OCI-LY7 (cell line): ENCODE measurements at regions not wholly inside any gene's neighbourhood (a gene's known extent, or its start where the extent isn't known, plus 50 kb on each side); places are given as distances from the start of the nearest gene placed in this dataset.

Experiments used
- BruUV-seq: library from RNA; stranded (reverse); fragments of 400-500 nt; replicated peaks from 2 replicates; lab custom pipeline; 2021; lab: Mats Ljungman, UMichigan
- CTCF ChIA-PET: fragments of 300-600 bp; sonication (Branson Sonifier 250); formaldehyde crosslinking; loops from one replicate; lab custom pipeline; 2022; ENCODE audit warnings: antibody characterized with exemption; ENCODE audit not compliant: unreplicated experiment; lab: Charles Lee
- POLR2A ChIA-PET: fragments of 300-600 bp; sonication (Branson Sonifier 250); formaldehyde crosslinking; loops from one replicate; lab custom pipeline; 2022; ENCODE audit warnings: antibody characterized with exemption; lab: Charles Lee
- DNase-seq: peaks from one replicate; pipeline ENCODE4 v3.0.0-alpha.2; 2015; ENCODE audit warnings: low spot score
- H2AFZ ChIP-seq: fragments of 200-600 bp; sonication (generic), shearing (Covaris generic); 2 replicates; pipeline ENCODE4 v1.6.1; 2014; ENCODE audit warnings: mild to moderate bottlenecking, antibody characterized with exemption, low read length, moderate library complexity
- H3K27ac ChIP-seq: fragments of 200-600 bp; sonication (generic); 2 replicates; pipeline ENCODE4 v1.5.1; 2014; ENCODE audit warnings: mixed run types, low read depth, mild to moderate bottlenecking, moderate library complexity, low read length, inconsistent platforms; ENCODE audit not compliant: poor library complexity, severe bottlenecking
- H3K36me3 ChIP-seq: fragments of 200-600 bp; sonication (generic); 2 replicates; pipeline ENCODE4 v1.6.1; 2014; ENCODE audit warnings: mild to moderate bottlenecking, antibody characterized with exemption, low read length, moderate library complexity, mixed read lengths; ENCODE audit not compliant: insufficient read depth
- H3K4me1 ChIP-seq: fragments of 200-600 bp; sonication (generic); 2 replicates; pipeline ENCODE4 v1.5.1; 2014; ENCODE audit warnings: mild to moderate bottlenecking, low read length; ENCODE audit not compliant: insufficient read depth, poor library complexity, severe bottlenecking
- H3K4me2 ChIP-seq: fragments of 200-600 bp; sonication (generic); 2 replicates; pipeline ENCODE4 v1.6.1; 2014; ENCODE audit warnings: mild to moderate bottlenecking, low read length
- H3K4me3 ChIP-seq: fragments of 200-600 bp; sonication (generic); 2 replicates; pipeline ENCODE4 v1.5.1; 2014; ENCODE audit warnings: mild to moderate bottlenecking, low read depth, low read length; ENCODE audit not compliant: poor library complexity, severe bottlenecking
- H3K79me2 ChIP-seq: fragments of 200-600 bp; sonication (generic); 2 replicates; pipeline ENCODE4 v1.6.1; 2016; ENCODE audit warnings: low read depth, mild to moderate bottlenecking, low read length, moderate library complexity, mixed read lengths; ENCODE audit not compliant: insufficient read depth
- H3K9me2 ChIP-seq: fragments of 200-600 bp; sonication (generic); 2 replicates; pipeline ENCODE4 v1.6.1; 2016; ENCODE audit warnings: mild to moderate bottlenecking, low read length, mixed read lengths; ENCODE audit not compliant: insufficient read depth
- H3K9me3 ChIP-seq: fragments of 200-600 bp; sonication (generic); 2 replicates; pipeline ENCODE4 v1.6.1; 2014; ENCODE audit warnings: mild to moderate bottlenecking, mixed run types, low read length, mixed read lengths
- H4K20me1 ChIP-seq: fragments of 200-600 bp; sonication (generic); 2 replicates; pipeline ENCODE4 v1.6.1; 2014; ENCODE audit warnings: mild to moderate bottlenecking, antibody characterized with exemption, low read length, moderate library complexity, mixed read lengths; ENCODE audit not compliant: insufficient read depth
- CTCF ChIP-seq: fragments of 200-600 bp; sonication (generic); conservative IDR thresholded peaks from 2 replicates; pipeline ENCODE4 v1.5.1; 2014; ENCODE audit warnings: mild to moderate bottlenecking, antibody characterized with exemption, low read length, moderate library complexity, mixed read lengths
- EZH2phosphoT487 ChIP-seq: fragments of 200-600 bp; sonication (generic); IDR thresholded peaks from 2 replicates; pipeline ENCODE4 v1.6.1; 2018; ENCODE audit warnings: low read depth, borderline replicate concordance, mild to moderate bottlenecking, mixed run types, antibody characterized with exemption, low read length, moderate library complexity, mixed read lengths
- intact Hi-C: fragments of 100-400 bp; cut with micrococcal nuclease; formaldehyde crosslinking; loops from one replicate; pipeline ENCODE4 v1.10.0; 2022; ENCODE audit not compliant: unreplicated experiment

DNA sequence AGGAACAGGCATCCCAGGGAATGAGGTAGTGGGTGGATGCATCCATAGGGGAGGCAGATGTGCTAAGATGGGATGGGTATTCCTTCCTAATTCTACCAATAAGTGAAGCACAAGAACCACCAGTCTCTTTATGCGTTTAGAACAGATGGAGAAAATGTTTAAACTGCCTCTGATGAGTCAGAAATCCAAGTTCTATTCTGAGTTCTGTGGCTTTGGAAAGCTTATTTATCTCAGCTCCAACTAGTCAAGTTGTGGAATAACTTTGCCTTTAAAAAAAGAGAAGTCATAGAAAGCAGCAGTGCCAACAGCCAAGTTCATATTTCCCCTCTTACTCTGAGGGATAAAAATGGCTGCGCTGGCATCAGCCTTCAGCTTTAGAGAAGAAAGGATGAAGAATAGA, 761.7 kb downstream of the IGSF11 start:
- intact Hi-C loops, result no loop called here
- H3K36me3 ChIP-seq, result no peaks in the 10 kb centered on the region
- no peaks in the 10 kb centered on the region for H3K9me2 ChIP-seq
- no peak overlapping the region for H3K4me3 ChIP-seq
- no peaks in the 10 kb centered on the region for H3K4me1 ChIP-seq
- no peak for TF ChIP-seq CTCF
- H3K9me3 ChIP-seq, result no peaks in the 10 kb centered on the region
- H3K79me2 ChIP-seq, result no peaks in the 10 kb centered on the region
- H4K20me1 ChIP-seq, result no peaks in the 10 kb centered on the region
- H2AFZ ChIP-seq, result no peak overlapping the region
- CTCF ChIA-PET, result no interaction called here
- no TSS peak for BruUV-seq
- DNase-seq, result no peak
- POLR2A ChIA-PET, result no interaction called here
- no peak overlapping the region for H3K27ac ChIP-seq
- H3K4me2 ChIP-seq, result no peak overlapping the region

DNA sequence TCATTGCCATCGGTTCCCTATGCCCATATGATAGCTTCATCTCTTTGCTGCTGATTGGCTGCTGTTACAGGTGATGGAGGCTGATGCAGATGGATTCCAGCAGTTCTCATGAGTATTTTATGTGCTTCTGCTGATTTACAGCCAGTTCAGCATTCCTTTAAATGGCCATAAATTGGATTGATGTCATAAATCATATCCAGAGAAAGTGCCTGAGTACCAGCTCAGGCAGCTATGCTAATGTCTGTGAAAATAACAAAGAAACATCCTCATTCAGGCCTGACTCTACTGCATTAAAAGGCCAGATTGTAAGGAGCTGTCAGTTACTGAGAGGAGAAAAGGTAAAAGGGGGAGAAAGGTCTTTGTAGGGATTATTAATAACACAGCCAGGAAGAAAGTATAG, 756.8 kb downstream of the IGSF11 start:
- H3K79me2 ChIP-seq, result no peaks in the 10 kb centered on the region
- no peak for DNase-seq
- H3K4me2 ChIP-seq, result no peak overlapping the region
- no peaks in the 10 kb centered on the region for H3K9me2 ChIP-seq
- TF ChIP-seq EZH2phosphoT487 (no peak), CTCF (no peak)
- no peak overlapping the region for H3K4me3 ChIP-seq
- CTCF ChIA-PET, result no interaction called here
- no peaks in the 10 kb centered on the region for H4K20me1 ChIP-seq
- no peak overlapping the region for H3K27ac ChIP-seq
- intact Hi-C loops, result no loop called here
- no TSS peak for BruUV-seq
- H2AFZ ChIP-seq, result no peak overlapping the region
- H3K36me3 ChIP-seq, result no peaks in the 10 kb centered on the region
- POLR2A ChIA-PET, result interaction anchor here (0.6 kb wide), 1 partner anchor 28 kb away, joined by 6 read pairs; no protein-coding TSS in a partner anchor
- H3K9me3 ChIP-seq, result no peaks in the 10 kb centered on the region
- no peaks in the 10 kb centered on the region for H3K4me1 ChIP-seq

DNA sequence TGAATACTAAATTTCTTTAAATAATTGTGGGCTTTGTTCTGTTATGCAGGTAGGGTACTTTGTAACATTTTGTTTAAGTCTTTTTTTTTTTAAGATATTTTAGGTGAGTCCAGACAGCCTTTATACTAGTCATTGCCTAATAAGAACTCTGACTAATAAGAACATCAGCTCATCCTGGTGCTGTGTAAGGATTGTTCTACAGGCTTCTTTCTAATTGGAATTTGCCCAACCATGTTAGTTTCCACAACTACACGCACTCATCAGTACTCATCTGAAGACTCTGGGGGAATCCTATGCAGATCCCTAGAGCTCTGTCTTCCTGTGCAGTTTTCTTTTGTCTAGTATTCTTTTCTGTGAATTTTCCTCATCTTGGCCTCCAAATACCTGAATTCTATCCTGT, 741.8 kb downstream of the IGSF11 start:
- H3K79me2 ChIP-seq, result no peaks in the 10 kb centered on the region
- BruUV-seq, result no TSS peak
- CTCF ChIA-PET, result no interaction called here
- H3K4me3 ChIP-seq, result no peak overlapping the region
- H3K4me1 ChIP-seq, result no peaks in the 10 kb centered on the region
- POLR2A ChIA-PET, result no interaction called here
- intact Hi-C loops, result no loop called here
- no peak for TF ChIP-seq CTCF
- no peak for TF ChIP-seq EZH2phosphoT487
- no peak overlapping the region for H2AFZ ChIP-seq
- no peak overlapping the region for H3K27ac ChIP-seq
- H3K9me3 ChIP-seq, result no peaks in the 10 kb centered on the region
- no peak overlapping the region for H3K4me2 ChIP-seq
- DNase-seq, result no peak
- no peaks in the 10 kb centered on the region for H3K36me3 ChIP-seq
- no peaks in the 10 kb centered on the region for H4K20me1 ChIP-seq
- H3K9me2 ChIP-seq, result no peaks in the 10 kb centered on the region
